Activated CD4-positive, alpha-beta T cell treated with anti-CD3 and anti-CD28 coated beads for 1 hour (primary cell): ENCODE measurements at regions not wholly inside any gene's neighbourhood (a gene's known extent, or its start where the extent isn't known, plus 50 kb on each side); places are given as distances from the start of the nearest gene placed in this dataset.
A peak's percentile ranks its signal among the peaks of the same experiment; 100 is the strongest.
"Not testable (repeated sequence)": the region's sequence is repeated elsewhere in the genome, so short reads cannot be mapped to it uniquely, and the experiment has no call there.

Source experiments
- DNase-seq: peaks from one replicate; pipeline ENCODE4 v3.0.0-alpha.2; 2020

- DNase-seq = no peak
Observed at GRCh38 chr7:101712652-101713051, 83.6 kb upstream of the MYL10 start.

- DNase-seq = no peak
Observed at GRCh38 chr7:101714097-101714496, 85.0 kb upstream of the MYL10 start.

GRCh38 chr7:101717628-101718357 lies 88.7 kb upstream of the MYL10 start:
- no peak for DNase-seq

DNA sequence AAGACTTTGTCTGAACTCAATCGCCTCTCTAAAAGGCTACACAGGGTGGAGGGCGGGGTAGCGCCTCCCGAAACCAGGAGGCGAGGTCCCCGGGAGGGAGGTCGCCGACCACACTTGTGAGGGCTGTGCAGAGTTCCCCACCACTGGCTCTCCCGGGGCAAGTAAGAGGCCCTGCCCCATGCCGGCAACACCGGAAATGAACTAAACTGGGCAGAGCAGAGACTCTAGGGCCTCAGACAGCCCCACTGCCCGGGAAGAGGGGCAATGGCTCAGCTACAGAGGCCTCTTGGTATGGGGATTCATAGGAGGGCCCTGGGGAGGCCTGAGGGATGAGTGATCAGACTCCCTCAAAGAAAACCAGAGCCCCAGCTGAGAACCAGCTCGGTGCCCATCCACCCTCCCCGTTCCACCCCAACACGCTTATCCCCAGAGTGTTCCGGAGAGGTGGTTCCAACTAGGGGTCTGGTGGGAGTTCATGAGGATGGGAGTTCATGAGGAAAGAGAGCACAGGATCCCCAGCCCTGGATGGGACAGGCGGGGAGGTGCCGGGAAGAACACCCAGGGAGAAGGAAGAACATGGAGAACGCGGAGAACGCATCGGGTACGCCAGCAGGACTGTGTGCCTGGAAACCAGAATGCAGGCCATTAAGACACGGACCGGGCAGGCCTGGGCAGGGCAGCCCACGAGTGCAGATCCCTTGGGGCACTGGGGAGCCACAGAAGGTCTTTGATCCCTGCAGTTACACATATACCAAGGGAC lies 89.4 kb upstream of the MYL10 start:
- DNase-seq = no peak

DNA sequence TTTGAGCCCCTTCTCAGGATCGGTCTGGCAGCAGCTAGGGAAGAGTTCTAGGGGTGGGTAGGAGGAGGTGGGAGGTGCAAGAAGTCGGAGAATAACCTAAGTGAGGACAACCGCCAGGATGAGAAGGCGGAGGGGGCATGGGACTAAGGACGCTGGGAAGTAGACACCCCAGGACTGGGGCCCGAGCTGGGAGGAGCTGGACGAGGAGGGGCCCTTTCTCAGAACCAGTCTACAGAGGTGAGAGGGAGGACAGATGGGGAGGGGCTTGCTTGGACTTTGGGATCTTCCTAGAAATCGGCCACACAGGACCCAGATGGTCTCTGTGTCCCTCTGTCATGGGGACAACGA lies 90.0 kb upstream of the MYL10 start:
- DNase-seq = no peak

- DNase-seq = no peak
Observed at GRCh38 chr7:101720324-101720723, 91.2 kb upstream of the MYL10 start.

- DNase-seq = no peak
Observed at GRCh38 chr7:101722247-101722646, 93.2 kb upstream of the MYL10 start.

- DNase-seq = no peak
Observed at GRCh38 chr7:101723835-101724234, 93.6 kb upstream of the CUX1 start.

DNA sequence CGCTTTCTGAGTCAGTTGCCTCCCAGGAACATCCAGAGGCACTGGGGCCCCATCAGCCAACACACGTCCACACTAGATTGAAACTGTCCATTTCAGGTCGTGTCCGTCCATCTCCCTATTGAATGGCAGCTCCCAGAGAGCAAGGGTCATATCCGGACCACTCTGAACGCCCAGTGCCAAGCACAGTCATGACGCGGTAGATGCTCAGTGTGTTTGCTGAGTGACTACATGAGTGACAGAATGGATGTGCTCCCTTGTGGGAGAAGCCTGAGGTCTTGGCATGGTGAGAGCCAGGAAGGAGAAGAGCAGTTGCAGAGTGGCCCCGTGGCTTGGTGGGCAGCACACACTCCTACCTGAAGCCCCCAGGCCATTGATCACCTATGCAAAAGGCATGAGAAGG lies 92.5 kb upstream of the CUX1 start:
- DNase-seq = no peak

DNA sequence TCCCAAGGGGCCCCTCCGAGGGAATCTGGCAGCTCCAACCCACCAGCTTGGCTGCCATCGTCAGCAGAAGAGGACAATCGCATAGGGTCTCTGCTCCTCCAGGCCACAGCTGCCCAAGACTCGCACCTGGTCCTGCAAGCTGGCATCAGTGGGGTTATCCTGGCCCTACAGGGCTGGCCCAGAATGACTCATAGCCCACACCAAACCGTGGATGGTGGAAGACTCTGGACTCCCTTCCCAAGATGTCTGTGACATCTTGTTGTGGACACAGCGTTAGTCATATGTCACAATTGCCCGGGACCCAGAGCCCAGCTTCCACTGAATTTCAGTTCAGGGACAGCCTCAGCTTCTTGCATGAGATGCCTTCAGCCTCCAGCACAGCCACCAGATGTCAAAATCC lies 91.5 kb upstream of the CUX1 start:
- DNase-seq = no peak

GRCh38 chr7:101727184-101727583 lies 90.2 kb upstream of the CUX1 start:
- DNase-seq = no peak

DNA sequence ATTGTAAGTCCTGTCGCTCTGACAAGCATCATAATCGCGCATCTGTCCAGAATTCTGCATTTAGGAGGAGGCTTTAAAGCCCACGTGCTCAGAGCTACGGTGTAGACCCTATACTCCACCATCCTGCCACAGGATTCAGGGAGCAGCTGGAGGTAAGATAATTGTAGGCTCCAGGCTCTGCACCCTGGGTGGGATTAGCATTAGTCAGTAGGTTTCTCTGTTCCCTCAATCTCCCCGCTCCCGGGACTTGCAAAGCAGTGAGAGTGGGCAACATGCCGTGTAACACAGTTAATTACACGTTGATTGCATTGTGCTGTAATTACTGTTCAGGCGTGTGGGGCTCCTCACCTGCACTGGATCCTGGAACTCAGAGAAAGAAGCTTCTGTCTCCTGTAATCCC lies 89.3 kb upstream of the CUX1 start:
- no peak for DNase-seq

- DNase-seq = not testable (repeated sequence)
Observed at GRCh38 chr7:101728873-101729240, 88.6 kb upstream of the CUX1 start.

DNA sequence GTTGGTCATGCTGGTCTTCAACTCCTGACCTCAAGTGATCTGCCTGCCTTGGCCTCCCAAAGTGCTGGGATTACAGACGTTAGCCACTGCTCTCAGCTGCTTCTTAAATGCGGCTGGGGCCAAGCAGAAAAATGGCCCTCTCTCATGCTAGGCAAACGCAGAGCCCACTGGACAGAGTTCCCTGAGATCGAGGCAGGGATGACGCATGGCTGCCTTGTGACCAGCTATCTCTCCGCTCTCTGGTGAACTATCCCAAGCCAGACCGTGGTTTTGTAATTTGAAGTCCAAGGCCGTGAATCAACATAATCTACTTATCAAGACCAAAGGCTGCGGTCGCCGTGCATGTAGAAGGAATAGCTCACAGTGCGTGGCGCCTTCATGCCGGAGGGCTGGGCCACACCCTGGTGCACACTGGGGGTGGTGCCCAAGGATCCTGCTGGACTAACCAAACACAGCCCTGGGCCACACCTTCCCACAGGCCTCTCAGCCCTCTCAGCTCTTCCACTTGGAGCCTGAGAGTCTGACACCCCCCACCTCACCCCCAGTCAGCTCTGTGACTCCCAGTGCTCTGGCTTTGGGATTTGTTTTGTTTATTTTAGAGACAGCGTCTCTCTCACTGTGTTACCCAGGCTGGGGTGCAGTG lies 88.1 kb upstream of the CUX1 start:
- DNase-seq = no peak

GRCh38 chr7:101731502-101732084 lies 85.8 kb upstream of the CUX1 start:
- DNase-seq = no peak

GRCh38 chr7:101733713-101734475 lies 83.5 kb upstream of the CUX1 start:
- DNase-seq = no peak

DNA sequence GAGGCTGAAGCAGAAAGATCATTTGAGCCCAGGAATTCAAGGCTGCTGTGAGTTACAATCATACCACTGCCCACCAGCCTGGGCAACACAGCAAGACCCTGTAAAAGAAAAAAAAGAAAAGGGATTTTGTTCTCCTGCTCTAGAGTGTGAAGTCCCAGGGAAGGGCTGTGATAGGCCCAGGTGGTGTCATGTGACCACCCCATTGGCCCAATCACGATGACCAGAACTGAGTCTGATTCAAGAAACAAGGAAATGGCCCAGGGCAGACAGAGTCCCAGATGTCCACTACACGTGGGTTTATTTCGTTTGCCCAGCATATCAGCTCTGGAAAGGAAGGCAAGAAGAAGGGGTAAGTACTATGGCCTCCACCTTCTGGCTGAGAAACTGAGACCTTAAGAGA lies 81.3 kb upstream of the CUX1 start:
- no peak for DNase-seq

DNA sequence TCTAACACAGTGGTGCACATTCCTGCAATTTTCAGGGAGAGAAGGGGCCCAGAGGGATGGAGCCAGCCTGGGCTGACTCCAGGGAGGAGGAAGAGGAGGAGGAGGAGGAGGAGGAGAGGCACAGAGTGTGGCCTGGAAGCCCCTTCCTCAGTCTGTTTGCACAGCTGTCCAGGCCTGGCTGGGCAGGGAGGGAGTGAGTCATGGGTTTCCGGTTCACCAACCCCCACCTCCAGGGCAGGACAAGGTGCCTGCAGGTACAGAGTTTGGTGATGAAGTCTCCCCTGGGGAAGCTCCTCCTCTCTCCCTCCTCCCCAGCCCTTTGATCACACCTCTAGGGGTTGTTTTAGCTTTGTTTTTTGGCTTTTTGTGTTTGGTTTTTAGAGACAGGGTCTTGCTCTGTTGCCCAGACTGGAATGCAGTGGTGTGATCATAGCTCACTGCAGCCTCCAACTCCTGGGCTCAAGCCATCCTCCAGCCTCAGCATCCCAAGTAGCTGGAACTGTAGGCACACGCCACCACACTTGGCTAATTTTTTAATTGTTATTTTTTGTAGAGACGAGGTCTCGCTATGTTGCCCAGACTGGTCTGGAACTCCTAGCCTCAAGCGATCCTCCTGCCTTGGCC lies 77.5 kb upstream of the CUX1 start:
- DNase-seq = no peak

DNA sequence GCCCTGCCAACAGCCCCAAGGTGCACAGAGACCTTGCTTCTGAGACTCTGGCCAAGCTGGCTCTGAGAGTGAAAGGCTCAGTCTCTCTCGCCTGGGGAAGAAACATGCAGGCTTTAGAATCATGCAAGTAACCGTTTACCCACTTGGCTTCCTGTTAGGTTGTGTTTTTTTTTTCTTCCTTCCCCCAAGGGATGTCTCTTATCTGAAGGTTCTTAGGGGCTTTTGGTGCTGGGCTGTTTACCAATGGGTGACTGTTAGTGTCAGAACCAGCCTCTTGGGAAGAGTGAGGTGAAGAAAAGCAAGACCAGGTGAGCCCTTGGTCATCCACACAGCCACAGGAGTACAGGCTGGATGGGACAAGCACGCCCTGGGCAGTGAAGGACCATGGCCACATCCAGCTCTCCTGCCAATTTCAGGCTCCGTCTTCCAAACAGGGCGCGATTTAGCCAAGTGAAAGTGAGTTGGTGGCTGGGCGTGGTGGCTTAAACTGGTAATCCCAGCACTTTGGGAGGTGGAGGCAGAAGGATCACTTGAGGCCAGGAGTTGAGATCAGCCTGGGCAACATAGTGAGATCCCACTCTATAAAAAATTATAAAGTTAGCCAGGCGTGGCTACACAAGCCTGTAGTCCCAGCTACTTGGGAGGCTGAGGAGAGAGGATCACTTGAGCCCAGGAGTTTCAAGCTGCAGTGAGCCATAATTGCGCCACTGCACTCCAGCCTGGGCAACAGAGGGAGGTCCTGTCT lies 76.3 kb upstream of the CUX1 start:
- DNase-seq = no peak

DNA sequence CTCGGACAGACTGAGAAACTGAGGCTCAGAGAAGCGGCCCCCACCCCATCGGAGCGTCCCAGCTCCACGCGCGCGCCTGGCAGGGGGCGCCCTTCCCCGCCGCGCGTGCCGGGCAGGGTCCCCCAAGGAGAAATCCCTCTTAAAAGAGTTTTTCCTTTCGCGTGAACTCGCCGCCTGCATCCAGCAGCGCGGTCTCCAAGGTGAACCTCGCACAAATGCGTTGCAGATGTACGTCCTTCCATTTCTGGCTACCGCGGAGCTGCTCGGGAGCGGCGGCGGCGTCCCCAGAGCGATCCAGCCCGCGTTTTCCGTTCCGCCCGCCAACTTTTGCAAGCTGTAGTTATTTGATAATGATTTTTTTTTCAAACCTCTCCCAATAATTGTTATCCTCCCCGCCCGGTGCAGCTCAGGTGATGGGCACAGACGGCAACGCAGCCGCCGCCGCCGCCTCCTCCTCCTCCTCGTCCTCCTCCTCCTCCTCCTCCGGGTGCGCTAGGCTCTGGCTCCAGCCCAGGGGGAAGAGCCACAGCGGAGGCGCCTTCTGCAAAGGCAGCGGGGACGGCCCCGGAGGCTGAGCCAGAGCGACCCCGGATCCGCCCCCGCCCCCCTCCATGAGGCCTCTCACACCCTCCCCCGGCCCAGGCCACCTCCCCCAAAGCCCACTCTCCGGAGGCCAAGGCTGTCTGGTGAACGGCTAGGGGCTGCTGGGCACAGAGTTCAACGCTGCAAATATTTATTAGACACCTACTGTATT lies 74.0 kb upstream of the CUX1 start:
- peak; percentile 43 for DNase-seq

GRCh38 chr7:101743995-101744360 lies 73.4 kb upstream of the CUX1 start:
- no peak for DNase-seq
